ENCODE measurements at regions not wholly inside any gene's neighbourhood (a gene's known extent, or its start where the extent isn't known, plus 50 kb on each side); places are given as distances from the start of the nearest gene placed in this dataset.

DNA sequence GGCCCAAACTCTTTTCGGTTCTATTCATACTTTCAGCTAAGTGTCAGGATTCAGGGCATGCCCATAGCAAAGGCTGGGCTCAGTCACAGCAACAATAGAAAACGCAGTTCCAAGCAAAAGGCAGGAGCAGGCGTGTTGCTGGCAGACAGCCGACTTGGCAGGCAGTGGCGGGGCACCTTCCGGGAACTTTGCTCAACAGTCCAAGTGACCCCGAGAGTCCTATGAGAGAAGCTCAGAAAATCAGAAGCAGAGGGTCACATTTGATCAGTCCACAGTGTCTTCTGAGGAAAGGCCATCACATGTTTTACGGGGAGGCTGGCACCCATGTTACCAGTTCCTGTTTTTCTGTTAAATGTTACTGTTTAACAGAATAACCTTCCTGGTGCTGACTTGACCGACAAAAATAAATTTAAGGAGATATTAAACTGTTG, 115.0 kb downstream of the DACT1 start:
- H3K9ac ChIP-seq (ENCODE audit: low read length): no peak overlapping the region
- no peaks in the 10 kb centered on the region for H3K4me1 ChIP-seq (ENCODE audit: control insufficient read depth in 2 of 2, insufficient read depth in 2 of 2, low read length in 2 of 2)
- H3K9me3 ChIP-seq (ENCODE audit: control extremely low read depth in 1 of 3, control insufficient read depth in 2 of 3, insufficient read depth in 1 of 3, low read length in 2 of 3): no peaks in the 10 kb centered on the region
- H4K20me1 ChIP-seq (ENCODE audit: control insufficient read depth, insufficient read depth, low read length, poor library complexity, severe bottlenecking): no peaks in the 10 kb centered on the region
- H3K27ac ChIP-seq (ENCODE audit: low read length in 2 of 2): no peak overlapping the region
- H3K27me3 ChIP-seq (replicated peaks in 1 of 4; ENCODE audit: control extremely low read depth in 1 of 4, control insufficient read depth in 3 of 4, insufficient read depth in 4 of 4, low read length in 3 of 4): no peaks in the 10 kb centered on the region
- TF ChIP-seq, protein P1, sequence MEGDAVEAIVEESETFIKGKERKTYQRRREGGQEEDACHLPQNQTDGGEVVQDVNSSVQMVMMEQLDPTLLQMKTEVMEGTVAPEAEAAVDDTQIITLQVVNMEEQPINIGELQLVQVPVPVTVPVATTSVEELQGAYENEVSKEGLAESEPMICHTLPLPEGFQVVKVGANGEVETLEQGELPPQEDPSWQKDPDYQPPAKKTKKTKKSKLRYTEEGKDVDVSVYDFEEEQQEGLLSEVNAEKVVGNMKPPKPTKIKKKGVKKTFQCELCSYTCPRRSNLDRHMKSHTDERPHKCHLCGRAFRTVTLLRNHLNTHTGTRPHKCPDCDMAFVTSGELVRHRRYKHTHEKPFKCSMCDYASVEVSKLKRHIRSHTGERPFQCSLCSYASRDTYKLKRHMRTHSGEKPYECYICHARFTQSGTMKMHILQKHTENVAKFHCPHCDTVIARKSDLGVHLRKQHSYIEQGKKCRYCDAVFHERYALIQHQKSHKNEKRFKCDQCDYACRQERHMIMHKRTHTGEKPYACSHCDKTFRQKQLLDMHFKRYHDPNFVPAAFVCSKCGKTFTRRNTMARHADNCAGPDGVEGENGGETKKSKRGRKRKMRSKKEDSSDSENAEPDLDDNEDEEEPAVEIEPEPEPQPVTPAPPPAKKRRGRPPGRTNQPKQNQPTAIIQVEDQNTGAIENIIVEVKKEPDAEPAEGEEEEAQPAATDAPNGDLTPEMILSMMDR (IDR thresholded peaks at IDR 0.05): no peak
- TF ChIP-seq EZH2 (IDR thresholded peaks at IDR 0.05; ENCODE audit: borderline replicate concordance, insufficient read depth, low read depth, low read length, poor library complexity, severe bottlenecking): no peak
- peak; percentile 15 for DNase-seq
- Mint-ChIP-seq H3K4me1 (peaks cover 15% of the 10 kb centered on the region), H3K4me3 (no peak overlapping the region), H3K27me3 (no peaks in the 10 kb centered on the region), H3K9me3 (ENCODE audit: insufficient read depth) (no peaks in the 10 kb centered on the region), H3K27ac (no peak overlapping the region)
- ChIA-PET POLR2A (no interaction called here), CTCF (no interaction called here)
- H3K4me3 ChIP-seq (ENCODE audit: control extremely low read depth in 1 of 5, extremely low read depth in 1 of 5, insufficient read depth in 1 of 5, low read depth in 2 of 5, low read length in 4 of 5): no peak overlapping the region
- ATAC-seq (ENCODE audit: low read depth): no peak
- peak overlapping the region; percentile 64 for H2AFZ ChIP-seq (ENCODE audit: insufficient read depth, low read depth, low read length, poor library complexity, severe bottlenecking)
- no peaks in the 10 kb centered on the region for H3K79me2 ChIP-seq (ENCODE audit: control insufficient read depth, insufficient read depth, low read length)
- H3K36me3 ChIP-seq (replicated peaks in 1 of 2; ENCODE audit: control extremely low read depth in 1 of 2, control insufficient read depth in 1 of 2, extremely low read depth in 1 of 2, insufficient read depth in 2 of 2, low read length in 1 of 2): no peaks in the 10 kb centered on the region
- intact Hi-C loops (cut with micrococcal nuclease): no loop called here
- 20% methylated on average over 7 of the region's 9 CpGs for WGBS (ENCODE audit: insufficient coverage)
- H3K4me2 ChIP-seq (replicated peaks; ENCODE audit: low read depth, low read length, poor library complexity, severe bottlenecking): peak overlapping the region; percentile 19

DNA sequence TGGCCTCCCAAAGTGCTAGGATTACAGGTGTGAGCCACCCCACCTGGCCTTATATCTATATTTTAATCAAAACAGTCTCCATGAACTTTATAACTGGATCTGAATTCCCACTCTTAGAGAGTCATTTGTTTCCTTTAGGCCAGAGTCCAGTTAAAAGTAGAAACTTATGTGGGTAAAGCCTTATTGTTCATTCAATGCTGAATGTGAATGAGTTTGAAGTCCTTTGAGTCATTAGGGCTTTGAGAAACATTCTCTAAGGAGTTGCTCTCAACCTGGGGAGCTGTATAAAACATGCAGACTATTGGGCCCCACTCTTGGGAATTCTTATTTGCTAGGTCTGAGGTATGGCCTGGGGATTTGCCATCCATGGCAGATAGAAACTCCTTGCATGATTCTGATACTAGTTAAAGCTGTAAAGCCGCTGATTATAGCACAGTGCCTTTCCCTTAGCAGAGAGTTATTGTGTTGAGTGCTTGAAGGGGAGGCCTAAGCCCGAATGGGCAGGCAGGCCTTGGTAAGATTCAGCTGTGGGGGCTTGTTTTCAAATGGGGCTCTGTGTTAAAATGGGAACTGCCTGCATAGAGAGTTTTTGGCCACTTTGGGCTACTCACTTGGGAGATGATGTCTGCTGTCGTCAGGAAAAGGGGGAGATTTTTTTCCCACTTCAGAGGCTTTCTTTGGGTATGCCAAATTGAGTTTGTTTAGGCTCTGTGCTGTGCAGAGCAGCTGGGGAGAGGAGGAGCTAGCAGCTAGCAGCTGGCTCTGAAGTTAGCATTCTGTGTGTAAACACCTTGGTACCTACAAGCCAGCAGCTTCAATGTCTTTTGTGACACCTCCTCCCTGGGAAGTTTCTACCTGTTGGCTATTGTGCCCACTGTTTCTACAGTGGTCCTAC, 117.5 kb downstream of the DACT1 start:
- Histone ChIP-seq H3K36me3 (replicated peaks in 1 of 2; ENCODE audit: control extremely low read depth in 1 of 2, control insufficient read depth in 1 of 2, extremely low read depth in 1 of 2, insufficient read depth in 2 of 2, low read length in 1 of 2) (no peaks in the 10 kb centered on the region), H3K79me2 (ENCODE audit: control insufficient read depth, insufficient read depth, low read length) (no peaks in the 10 kb centered on the region), H3K4me3 (ENCODE audit: control extremely low read depth in 1 of 5, extremely low read depth in 1 of 5, insufficient read depth in 1 of 5, low read depth in 2 of 5, low read length in 4 of 5) (no peak overlapping the region), H3K9ac (ENCODE audit: low read length) (no peak overlapping the region), H3K4me2 (replicated peaks; ENCODE audit: low read depth, low read length, poor library complexity, severe bottlenecking) (no peak overlapping the region), H3K4me1 (ENCODE audit: control insufficient read depth in 2 of 2, insufficient read depth in 2 of 2, low read length in 2 of 2) (no peaks in the 10 kb centered on the region), H3K27ac (ENCODE audit: low read length in 2 of 2) (no peak overlapping the region), H4K20me1 (ENCODE audit: control insufficient read depth, insufficient read depth, low read length, poor library complexity, severe bottlenecking) (no peaks in the 10 kb centered on the region), H3K27me3 (replicated peaks in 1 of 4; ENCODE audit: control extremely low read depth in 1 of 4, control insufficient read depth in 3 of 4, insufficient read depth in 4 of 4, low read length in 3 of 4) (no peaks in the 10 kb centered on the region), H2AFZ (ENCODE audit: insufficient read depth, low read depth, low read length, poor library complexity, severe bottlenecking) (no peak overlapping the region), H3K9me3 (ENCODE audit: control extremely low read depth in 1 of 3, control insufficient read depth in 2 of 3, insufficient read depth in 1 of 3, low read length in 2 of 3) (no peaks in the 10 kb centered on the region)
- WGBS (ENCODE audit: insufficient coverage): 43% methylated on average over 3 of the region's 3 CpGs
- H3K4me3 Mint-ChIP-seq: no peak overlapping the region
- H3K27me3 Mint-ChIP-seq: no peaks in the 10 kb centered on the region
- ChIA-PET CTCF (no interaction called here), POLR2A (no interaction called here)
- no peak overlapping the region for H3K27ac Mint-ChIP-seq
- no peak for ATAC-seq (ENCODE audit: low read depth)
- intact Hi-C loops (cut with micrococcal nuclease): no loop called here
- H3K9me3 Mint-ChIP-seq (ENCODE audit: insufficient read depth): no peaks in the 10 kb centered on the region
- no peak for DNase-seq
- peaks cover 9% of the 10 kb centered on the region for H3K4me1 Mint-ChIP-seq
- TF ChIP-seq, protein P1 (IDR thresholded peaks at IDR 0.05): no peak
- no peak for TF ChIP-seq EZH2 (IDR thresholded peaks at IDR 0.05; ENCODE audit: borderline replicate concordance, insufficient read depth, low read depth, low read length, poor library complexity, severe bottlenecking)

Data from B cell (primary cell).